ENCODE measurements at regions not wholly inside any gene's neighbourhood (a gene's known extent, or its start where the extent isn't known, plus 50 kb on each side); places are given as distances from the start of the nearest gene placed in this dataset.

GRCh38 chr6:120615238-120615637 lies 719.0 kb downstream of the TBC1D32 start:
- TF ChIP-seq, protein P1, sequence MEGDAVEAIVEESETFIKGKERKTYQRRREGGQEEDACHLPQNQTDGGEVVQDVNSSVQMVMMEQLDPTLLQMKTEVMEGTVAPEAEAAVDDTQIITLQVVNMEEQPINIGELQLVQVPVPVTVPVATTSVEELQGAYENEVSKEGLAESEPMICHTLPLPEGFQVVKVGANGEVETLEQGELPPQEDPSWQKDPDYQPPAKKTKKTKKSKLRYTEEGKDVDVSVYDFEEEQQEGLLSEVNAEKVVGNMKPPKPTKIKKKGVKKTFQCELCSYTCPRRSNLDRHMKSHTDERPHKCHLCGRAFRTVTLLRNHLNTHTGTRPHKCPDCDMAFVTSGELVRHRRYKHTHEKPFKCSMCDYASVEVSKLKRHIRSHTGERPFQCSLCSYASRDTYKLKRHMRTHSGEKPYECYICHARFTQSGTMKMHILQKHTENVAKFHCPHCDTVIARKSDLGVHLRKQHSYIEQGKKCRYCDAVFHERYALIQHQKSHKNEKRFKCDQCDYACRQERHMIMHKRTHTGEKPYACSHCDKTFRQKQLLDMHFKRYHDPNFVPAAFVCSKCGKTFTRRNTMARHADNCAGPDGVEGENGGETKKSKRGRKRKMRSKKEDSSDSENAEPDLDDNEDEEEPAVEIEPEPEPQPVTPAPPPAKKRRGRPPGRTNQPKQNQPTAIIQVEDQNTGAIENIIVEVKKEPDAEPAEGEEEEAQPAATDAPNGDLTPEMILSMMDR (IDR thresholded peaks at IDR 0.05; ENCODE audit: control insufficient read depth, insufficient read depth, low read depth, low read length, missing control alignments) = no peak
- H3K4me3 ChIP-seq (ENCODE audit: control insufficient read depth, low read depth, low read length) = no peak overlapping the region
- no peak for DNase-seq (ENCODE audit: low read depth)

GRCh38 chr6:120614723-120615122 lies 719.6 kb downstream of the TBC1D32 start:
- DNase-seq (ENCODE audit: low read depth) = no peak
- TF ChIP-seq, protein P1 (IDR thresholded peaks at IDR 0.05; ENCODE audit: control insufficient read depth, insufficient read depth, low read depth, low read length, missing control alignments) = no peak
- H3K4me3 ChIP-seq (ENCODE audit: control insufficient read depth, low read depth, low read length) = no peak overlapping the region

DNA sequence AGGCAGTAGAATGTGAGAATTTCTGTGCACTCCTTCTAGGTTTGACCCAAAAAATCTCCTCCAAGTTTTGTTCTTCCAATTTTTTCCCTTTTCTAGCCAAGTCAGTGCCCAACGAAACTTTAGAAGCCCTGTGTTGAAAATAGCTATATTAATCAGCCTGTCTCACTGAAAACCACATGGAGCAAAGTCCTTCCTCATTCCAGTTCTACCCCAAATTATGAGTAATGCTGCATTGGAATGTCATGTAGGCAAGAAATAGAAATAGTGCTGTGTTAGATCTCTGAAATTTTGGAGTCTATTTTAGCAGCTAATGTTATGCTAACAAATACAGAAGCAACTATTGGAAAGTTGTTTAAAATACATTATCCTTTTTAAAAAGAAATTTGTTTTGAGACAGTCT lies 725.5 kb downstream of the TBC1D32 start:
- no peak overlapping the region for H3K4me3 ChIP-seq (ENCODE audit: control insufficient read depth, low read depth, low read length)
- no peak for DNase-seq (ENCODE audit: low read depth)
- TF ChIP-seq, protein P1 (IDR thresholded peaks at IDR 0.05; ENCODE audit: control insufficient read depth, insufficient read depth, low read depth, low read length, missing control alignments) = no peak

- TF ChIP-seq, protein P1 (IDR thresholded peaks at IDR 0.05; ENCODE audit: control insufficient read depth, insufficient read depth, low read depth, low read length, missing control alignments) = no peak
- H3K4me3 ChIP-seq (ENCODE audit: control insufficient read depth, low read depth, low read length) = no peak overlapping the region
- no peak for DNase-seq (ENCODE audit: low read depth)
Measured at GRCh38 chr6:120606743-120607142, 727.5 kb downstream of the TBC1D32 start.

DNA sequence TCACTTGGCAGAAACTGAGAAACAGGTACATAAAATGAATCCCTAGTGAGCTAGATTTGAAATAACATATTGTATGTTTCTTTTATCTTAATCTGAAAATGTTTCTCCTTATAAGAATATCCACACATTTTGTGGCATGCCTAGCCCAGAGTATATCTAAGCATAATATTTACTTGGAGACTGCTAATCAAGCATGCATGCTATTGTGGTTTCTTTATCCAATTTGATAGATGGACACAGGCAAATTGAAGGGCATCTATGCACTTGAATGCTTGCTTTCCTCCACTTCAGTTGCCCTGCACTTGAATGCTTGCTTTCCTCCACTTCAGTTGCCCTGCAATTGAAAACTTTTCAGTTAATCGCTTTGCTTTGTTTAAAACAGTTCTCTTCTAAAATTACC lies 729.8 kb downstream of the TBC1D32 start:
- H3K4me3 ChIP-seq (ENCODE audit: control insufficient read depth, low read depth, low read length) = no peak overlapping the region
- TF ChIP-seq, protein P1 (IDR thresholded peaks at IDR 0.05; ENCODE audit: control insufficient read depth, insufficient read depth, low read depth, low read length, missing control alignments) = no peak
- DNase-seq (ENCODE audit: low read depth) = no peak

DNA sequence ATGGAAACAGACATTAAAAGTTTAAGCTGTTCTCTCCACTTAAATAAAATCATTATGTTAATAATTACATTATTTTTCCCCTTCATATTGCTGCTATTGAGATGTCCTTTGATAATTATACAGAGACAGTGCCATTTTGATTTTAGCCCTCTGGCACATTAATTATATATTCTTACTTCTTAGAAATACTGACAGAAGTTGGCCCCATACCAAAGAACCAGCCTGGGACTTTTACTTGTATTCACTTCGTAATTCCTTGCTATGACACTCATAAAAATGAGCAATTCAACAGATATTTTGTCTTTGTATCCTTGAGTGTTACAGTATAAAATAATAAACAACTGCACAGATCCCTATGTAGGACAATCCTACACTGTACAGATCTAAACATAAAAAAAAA lies 743.7 kb downstream of the TBC1D32 start:
- no peak for DNase-seq (ENCODE audit: low read depth)
- H3K4me3 ChIP-seq (ENCODE audit: control insufficient read depth, low read depth, low read length) = no peak overlapping the region
- TF ChIP-seq, protein P1 (IDR thresholded peaks at IDR 0.05; ENCODE audit: control insufficient read depth, insufficient read depth, low read depth, low read length, missing control alignments) = no peak

DNA sequence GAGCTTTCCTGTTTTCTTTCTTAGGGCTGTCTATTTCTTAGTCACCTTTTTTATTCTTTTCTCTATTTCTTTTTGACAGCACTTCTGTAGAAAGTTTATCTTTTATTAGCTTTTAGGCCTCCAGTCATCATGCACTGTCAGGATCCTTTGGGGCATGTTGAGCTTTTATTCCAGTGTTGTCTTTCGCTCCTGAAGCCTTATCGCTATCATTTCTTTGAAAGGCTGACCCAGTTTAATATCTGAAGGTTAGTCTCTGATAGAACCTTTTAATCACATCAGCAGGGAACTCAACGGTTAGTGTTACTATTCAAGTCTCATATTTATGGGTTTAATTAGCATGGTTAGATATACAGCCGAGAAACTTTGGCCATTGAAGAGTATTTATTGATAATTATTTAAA lies 745.9 kb downstream of the TBC1D32 start:
- TF ChIP-seq, protein P1 (IDR thresholded peaks at IDR 0.05; ENCODE audit: control insufficient read depth, insufficient read depth, low read depth, low read length, missing control alignments) = no peak
- H3K4me3 ChIP-seq (ENCODE audit: control insufficient read depth, low read depth, low read length) = no peak overlapping the region
- no peak for DNase-seq (ENCODE audit: low read depth)
